SH-SY5Y (cell line): ENCODE measurements at regions not wholly inside any gene's neighbourhood (a gene's known extent, or its start where the extent isn't known, plus 50 kb on each side); places are given as distances from the start of the nearest gene placed in this dataset.

Experiments
- GATA2 ChIP-seq: IDR thresholded peaks from 2 replicates; pipeline ENCODE4 v1.6.1; 2011; ENCODE audit warnings: mild to moderate bottlenecking, low read depth, low read length
- GATA3 ChIP-seq: IDR thresholded peaks from 2 replicates; pipeline ENCODE4 v1.6.1; 2011; ENCODE audit warnings: low read depth, mild to moderate bottlenecking, low read length, moderate library complexity

DNA sequence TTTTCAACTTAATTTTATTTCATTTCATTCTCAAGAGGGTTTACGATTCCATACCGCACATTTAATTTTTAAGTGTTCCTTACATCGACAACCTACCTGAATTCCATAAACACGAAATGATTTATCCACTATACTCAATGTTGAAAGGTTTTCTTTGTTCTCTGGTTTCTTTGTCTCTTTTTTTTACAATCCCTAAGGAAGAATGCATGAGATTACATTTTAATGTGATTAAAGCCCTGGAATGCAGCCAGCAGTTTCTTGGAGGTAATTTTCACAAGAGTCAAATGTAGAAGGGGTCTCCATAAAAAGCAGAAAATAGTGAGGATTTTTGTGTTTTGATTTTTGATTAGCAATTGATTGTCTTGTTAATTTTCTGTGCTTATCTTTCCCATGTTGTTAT, 59.2 kb upstream of the ADCY1 start:
- TF ChIP-seq GATA2, result no peak
- no peak for TF ChIP-seq GATA3
